ENCODE measurements at regions not wholly inside any gene's neighbourhood (a gene's known extent, or its start where the extent isn't known, plus 50 kb on each side); places are given as distances from the start of the nearest gene placed in this dataset.

DNA sequence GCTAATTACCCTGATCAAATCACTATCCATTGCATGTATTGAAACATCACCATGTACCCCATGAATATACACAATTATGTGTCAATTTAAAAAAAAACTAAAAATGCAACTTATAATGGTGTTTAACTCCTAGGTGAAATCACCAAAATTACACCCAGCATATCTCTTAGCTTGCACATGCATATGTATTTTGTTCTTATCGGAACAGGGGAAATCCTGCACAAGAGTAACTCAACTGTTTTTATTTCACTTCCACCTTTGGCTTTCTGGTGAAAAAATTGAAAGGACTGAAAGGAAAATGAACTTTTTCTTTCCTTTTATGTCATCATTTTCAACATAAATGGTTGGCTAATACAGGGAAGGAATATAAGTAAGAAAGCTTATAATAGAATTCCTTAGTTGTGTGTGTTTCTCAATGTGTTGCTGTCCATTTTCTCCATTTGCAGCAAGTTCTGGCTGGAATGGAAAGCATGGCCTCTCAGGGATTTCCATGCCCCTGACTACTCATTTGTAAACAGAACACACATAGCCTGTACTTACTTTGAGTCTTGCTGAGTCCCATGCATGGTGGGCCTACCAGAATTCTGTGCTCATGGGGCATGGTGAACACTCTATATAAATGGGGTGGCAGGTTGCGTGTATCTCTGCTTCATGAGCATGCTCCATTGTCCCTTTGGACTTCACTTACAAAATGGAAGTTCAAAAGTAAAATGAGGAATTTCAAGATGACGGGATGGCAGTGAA, 462.0 kb downstream of the HS3ST3B1 start:
- no peak for DNase-seq (ENCODE audit: low read depth)

DNA sequence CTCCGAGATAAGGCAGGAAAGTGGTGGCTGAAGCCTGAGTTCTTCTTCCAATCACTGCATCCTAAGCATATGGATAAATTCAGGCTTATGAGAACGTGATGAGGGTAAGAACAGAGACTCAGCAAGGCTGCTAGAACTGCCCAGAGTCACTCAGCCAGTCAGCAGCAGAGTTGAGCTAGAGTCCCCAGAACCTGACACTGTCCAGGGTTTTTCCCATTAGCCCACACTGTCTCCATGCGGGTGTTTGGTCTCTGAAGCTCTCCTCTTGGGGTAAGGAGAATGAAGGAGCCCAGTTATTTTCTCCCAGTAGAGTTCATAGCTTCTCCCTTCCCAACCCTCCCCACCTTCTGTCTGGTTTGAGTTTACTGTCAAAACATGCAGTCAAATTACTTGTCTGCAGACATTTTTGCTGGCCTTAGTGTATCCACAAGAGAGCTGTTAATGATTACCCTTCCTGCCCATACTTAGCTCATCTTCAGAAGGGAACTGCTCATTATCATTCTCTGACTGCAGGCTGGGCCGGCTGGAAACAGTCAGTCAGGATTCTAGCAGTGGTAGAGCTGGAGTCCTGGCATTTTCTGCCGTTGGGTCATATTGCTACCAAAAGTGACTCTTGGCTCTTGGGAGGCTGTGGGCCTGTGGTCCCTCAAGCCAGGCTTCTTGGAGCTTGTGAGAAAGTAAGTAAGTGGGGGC, 460.0 kb downstream of the HS3ST3B1 start:
- DNase-seq (ENCODE audit: low read depth), result no peak

DNA sequence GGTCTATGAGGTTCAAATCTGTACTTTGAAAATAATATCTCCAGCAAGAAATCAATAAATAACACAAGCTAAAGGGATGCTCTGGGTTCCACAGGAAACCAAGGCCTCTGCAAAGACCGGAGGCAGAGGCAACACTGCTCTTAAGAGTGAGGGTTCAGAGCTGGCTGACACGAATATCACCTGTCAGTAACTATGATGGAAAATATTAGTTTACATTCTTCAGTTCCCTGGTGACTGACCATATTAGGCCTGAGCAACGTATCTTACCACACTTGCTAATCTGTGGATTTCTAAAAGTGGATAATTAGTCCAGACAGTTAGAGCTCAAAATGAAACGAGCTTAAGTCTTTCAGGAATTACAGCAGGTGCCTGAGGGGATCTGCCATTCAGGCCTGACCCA, 459.3 kb downstream of the HS3ST3B1 start:
- no peak for DNase-seq (ENCODE audit: low read depth)

DNA sequence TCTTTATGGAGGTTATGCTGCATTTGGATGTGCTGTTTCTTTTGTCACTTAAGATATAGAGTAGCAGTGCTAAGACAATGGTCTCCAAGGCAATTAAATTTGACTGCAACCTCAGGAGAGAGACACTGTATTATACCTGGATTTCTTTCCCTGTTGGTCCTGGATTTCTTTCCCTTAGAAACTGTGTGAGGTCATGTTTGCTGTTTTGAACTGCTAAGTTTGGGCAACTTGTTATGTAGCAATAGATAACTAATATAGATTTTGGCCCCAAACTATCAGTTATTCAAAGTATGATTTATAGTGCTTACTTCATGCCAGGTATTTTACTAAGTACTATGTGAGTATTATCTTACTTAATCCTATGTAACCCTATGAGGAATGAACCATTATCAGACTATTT, 458.4 kb downstream of the HS3ST3B1 start:
- DNase-seq (ENCODE audit: low read depth), result no peak

DNA sequence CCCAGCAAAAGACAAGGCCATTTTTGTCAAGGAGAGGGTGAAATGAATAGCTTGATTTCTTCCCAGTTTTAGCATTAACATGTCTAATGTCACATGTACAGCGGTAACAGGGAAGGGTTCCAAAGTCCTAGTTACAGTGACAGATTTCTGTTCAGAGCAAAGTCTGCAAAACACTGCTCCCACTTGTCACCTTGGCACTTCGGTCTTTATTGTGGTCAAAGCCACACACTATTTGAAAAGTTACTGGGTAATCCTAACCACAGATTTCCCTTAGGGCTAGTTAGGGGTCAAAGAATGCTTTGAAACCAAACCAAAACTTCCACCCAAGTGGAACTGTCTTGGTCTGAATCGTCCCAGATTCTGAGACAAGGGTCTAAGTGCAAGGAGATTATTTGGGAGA, 455.6 kb downstream of the HS3ST3B1 start:
- no peak for DNase-seq (ENCODE audit: low read depth)

DNA sequence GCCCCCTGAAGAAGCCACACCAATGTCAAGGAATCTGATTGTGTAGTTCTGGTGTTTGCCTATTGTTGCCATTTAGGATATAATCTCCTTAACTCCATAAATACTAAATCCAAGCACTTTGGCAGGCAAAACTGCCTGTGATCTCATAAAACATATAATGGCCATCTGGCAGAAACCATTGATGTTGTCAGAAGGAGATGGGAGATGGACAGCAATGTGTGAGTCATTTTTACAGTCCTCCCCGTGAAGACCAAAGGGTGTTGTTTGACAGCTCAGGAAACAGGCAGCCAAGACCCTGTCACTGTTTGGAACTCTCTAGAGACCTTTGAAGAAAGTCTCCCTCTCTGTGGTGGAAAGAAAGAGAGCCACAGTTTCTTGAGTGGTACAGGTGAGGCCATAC, 454.1 kb downstream of the HS3ST3B1 start:
- no peak for DNase-seq (ENCODE audit: low read depth)

DNA sequence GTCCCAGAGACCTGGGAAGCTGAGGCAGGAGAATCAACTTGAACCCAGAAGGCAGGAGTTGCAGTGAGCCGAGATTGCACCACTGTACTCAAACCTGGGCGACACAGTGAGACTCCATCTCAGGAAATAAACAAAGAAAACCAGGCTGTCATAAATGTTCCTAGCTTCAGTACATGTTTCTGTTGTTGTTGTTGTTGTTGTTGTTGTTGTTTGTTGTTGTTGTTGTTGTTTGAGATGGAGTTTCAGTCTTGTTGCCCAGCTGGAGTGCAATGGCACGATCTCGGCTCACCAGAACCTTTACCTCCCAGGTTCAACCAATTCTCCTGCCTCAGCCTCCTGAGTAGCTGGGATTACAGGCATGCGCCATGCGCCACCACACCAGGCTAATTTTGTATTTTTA, 452.5 kb downstream of the HS3ST3B1 start:
- DNase-seq (ENCODE audit: low read depth), result no peak

DNA sequence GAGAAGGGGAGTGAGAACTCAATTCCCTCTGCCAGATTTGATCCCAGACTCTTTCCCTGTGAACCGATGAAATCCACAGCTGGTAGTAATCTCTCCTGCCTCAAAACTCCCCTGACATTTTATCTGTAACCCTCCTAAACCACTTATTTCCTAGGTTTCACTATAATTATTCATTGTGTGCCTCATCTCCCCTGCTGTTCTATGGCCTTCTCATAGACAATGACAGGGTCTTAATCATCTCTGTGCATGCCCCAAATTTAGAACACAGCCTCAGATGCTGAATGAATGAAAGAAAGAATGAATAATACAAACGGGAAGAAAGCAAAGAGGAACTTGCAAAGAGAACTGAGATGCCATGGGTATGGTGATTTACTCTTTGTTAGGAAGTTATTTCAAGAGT, 451.1 kb downstream of the HS3ST3B1 start:
- DNase-seq (ENCODE audit: low read depth), result no peak

DNA sequence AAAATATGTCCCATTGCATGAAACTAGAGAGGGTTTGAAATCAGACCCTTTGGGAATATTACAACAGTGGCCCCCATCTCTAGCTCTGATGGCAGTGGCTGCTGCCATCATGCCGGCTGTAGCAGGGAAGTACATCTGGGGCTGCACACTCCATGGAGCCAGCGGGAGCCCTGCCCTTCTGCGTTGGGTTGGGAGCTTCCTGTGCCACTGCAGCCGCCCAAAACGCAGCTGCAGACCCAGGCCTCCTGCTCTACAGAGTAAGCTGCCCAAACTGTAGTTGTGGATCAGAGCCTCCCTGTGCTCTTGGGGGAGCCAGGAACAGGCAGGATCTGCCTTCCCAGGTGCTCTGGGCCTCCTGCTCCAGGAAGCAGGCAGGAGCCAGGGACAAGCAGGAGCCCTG, 450.0 kb downstream of the HS3ST3B1 start:
- DNase-seq (ENCODE audit: low read depth), result no peak

DNA sequence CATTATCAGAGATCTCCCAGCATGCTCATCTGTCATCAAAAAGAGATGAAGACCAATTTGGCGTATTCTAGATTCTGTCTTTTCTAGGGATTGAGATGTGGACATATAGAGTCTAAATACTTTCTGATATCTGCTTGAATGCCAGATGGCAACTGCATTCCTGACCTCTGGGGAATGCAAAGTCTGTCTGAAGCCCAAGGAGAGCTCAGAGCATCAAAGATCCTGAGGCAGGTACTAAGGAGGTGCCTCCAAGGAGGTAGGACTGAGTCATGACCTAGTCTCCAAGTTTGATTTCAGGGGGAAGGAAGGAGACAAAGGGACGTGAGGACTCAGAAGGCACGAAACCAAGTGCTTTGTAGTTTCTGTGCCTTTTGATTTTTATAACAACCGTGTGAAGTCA, 448.4 kb downstream of the HS3ST3B1 start:
- no peak for DNase-seq (ENCODE audit: low read depth)

DNA sequence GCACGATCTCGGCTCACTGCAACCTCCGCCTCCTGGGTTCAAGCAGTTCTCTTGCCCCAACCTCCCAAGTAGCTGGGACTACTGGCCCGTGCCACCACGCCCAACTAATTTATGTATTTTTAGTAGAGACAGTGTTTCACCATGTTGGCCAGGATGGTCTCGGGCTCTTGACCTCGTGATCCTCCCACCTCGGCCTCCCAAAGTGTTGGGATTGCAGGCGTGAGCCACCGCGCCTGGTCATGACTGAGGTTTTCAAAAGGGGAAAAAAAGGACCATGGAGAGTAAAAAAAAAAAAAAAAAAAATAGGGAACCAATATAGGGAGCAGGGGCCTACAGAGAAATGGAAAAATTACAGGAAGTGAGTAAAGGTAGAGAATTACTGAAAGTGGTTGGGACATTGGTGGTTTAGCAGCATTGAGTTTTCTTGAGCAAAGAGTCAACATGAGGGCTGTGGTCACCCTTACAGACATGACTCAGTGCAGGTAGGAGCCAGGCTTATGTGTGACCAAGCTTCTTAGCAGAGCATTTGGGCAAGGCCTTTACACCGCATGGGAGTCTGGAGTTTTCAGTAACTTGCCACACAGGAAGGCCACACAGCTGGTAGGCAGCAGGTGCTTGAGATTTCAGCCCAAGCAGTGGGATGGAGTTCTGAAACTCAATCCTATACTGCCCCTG, 447.3 kb downstream of the HS3ST3B1 start:
- no peak for DNase-seq (ENCODE audit: low read depth)

DNA sequence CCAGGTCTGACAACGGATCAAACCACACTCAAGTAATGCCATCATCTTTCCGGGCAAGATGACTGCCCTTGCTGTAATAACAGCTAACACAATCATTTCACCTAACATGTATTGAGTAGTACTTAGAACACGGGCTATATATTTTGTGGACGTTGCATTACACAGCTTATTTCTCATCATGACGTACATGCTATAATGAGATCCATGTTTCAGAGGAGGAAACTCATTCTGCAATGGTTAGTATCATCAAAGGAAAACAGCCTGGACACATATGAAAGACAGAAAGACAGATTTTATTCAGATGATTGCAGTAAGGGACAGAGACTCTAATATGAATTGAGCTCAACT, 446.7 kb downstream of the HS3ST3B1 start:
- DNase-seq (ENCODE audit: low read depth), result no peak

DNA sequence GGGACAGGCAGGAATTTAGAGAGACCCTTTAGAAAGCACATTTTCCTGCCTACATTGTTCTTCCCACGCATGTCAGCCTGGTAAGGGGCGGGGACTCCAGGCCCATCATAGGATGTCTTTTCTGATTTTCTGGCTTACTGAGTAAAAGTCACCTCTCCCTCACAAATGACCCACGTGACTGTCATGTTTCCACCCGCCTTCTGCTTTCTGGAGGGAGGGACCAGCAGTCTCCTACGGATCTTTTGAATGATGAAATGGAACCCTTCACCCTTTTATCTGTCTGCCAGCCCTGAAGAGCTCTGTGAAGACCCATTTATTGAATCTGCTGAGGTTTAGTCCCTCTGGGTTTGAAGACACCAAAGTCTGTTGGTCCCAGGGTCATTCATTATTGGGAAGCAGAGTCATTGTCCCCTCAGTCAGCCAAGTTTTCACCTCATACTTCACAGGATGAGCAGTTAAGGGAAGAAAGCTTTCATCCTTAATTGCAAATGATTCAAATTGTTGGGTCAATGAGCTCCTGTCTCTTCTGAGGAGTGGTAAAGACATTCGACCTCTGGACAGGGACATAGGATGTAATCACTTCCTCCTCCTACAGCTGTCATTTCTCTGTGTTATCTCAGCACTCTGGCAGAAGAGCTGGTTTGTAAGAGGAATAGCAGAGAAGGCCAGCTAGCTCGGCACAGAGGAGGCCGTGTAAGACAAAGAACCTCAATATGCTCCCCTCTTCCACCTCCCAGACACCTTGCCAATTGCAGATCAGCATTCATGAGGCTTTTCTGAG, 446.1 kb downstream of the HS3ST3B1 start:
- DNase-seq (ENCODE audit: low read depth), result no peak

DNA sequence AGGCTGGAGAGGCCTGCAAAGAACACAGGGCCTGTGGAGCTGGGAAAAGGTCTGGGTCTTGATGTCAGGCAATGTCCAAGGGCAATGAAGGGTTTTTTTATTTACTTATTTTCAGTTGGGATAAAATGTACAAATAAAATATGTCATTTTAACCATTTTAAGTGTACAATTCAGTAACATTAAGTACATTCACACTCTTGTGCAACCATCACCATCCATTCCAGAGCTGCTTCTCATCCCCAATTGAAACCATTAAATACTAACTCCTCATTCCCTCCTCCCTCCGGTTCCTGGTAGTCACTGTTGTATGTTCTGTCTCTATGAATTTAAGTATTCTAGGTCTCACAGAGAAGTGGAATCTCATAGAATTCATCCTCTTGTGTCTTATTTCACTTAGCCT, 444.7 kb downstream of the HS3ST3B1 start:
- DNase-seq (ENCODE audit: low read depth), result no peak

DNA sequence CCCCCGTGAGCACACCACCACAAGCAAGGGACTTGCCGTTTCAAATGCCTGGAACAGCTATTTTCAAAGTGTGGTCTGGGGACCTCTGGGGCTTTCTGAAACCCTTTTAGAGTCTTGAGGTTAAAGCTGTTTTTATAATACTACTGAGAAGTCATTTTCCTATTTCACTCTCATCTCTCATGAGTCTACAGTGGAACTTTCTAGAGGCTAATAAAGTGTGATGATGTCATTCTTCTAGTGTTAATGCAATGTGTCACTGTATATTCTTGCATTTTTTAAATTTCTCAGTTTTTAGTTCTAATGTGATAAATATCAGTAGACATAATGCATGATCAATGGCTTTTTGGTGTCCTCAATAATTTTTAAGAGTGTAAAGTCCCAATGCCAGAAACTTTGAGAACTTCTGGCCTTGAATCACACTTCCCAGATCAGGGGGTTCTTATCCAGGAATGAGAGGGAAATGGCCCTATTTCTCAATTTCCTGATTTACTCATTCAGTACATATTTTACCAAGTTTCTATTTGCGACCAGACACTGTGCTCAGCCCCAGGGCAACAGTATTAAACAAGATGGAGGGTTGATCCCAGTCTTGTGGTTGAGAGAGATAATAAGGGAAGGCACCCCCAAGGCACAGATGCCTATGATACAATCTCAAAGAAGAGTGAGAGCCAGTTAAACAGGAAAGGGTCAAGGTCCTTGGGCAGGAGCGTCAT, 444.0 kb downstream of the HS3ST3B1 start:
- DNase-seq (ENCODE audit: low read depth), result no peak

DNA sequence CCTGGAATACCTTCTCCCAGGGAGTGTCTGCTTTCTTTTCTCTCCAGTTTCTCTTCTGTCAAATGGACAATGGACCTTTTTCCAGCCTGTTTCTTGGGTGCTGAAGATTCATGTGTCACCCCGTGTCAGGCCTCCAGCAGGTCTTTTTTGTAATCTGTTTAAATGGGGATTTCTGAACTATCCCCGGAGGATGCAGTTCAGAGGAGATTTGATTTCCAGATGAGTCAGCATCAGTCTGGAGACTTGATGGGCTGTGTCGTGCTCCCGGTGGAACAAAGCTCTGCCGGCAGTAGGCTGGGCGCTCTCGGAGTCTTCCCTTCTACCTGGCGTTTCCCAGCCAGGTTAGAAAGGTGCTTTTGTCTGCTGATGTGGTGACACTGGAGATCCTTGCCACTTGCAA, 440.6 kb downstream of the HS3ST3B1 start:
- no peak for DNase-seq (ENCODE audit: low read depth)

DNA sequence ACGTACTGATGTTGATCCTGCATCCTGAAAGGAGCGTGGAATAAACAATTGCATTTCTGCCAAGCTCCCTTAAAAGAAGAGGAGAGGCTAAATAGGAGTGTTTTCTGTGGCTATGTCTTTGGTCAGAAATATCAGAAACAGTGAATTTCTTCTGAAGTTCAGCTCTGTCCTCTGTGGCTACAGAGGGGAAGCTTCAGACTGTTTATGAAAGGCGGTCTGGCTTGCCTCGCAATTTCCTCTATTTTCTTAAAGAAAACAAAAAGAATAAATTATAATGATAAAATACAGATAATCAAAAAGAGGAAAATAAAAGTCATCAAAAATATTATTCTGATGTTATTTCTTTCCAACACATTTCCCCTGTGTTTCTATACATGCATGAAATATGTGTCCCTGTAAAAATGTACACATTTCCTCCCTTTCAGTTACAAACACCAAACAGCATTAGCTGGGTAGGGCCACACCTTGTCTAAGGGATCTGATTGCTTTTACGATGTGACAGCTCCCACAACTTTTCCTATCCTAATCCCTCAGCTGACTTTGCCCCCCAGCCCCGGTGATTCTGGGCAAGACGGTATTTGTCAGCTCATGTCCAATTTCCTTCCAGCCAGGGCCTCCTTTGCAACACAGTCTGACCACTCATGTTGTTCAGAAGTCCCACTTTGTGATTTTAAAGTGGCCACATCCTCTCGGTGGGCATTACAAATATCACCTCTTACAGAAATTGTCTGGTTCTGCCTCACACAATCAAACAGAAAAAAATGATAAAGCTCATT, 439.0 kb downstream of the HS3ST3B1 start:
- DNase-seq (ENCODE audit: low read depth), result no peak

DNA sequence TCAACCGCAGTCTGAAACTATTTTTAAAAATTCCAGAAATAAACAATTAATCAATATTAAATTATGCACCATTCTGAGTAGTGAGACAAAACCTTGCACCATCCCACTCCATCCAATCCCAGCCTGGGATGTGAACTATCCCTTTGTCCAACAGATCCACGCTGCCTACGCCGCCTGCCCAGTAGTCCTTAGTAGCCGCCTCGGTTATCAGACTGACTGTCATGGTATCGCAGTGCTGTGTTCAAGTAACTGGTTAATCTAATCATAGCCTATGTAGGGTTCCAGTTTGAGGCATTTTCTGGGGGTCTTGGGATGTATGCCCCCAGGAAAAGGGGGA, 437.7 kb downstream of the HS3ST3B1 start:
- DNase-seq (ENCODE audit: low read depth), result no peak

DNA sequence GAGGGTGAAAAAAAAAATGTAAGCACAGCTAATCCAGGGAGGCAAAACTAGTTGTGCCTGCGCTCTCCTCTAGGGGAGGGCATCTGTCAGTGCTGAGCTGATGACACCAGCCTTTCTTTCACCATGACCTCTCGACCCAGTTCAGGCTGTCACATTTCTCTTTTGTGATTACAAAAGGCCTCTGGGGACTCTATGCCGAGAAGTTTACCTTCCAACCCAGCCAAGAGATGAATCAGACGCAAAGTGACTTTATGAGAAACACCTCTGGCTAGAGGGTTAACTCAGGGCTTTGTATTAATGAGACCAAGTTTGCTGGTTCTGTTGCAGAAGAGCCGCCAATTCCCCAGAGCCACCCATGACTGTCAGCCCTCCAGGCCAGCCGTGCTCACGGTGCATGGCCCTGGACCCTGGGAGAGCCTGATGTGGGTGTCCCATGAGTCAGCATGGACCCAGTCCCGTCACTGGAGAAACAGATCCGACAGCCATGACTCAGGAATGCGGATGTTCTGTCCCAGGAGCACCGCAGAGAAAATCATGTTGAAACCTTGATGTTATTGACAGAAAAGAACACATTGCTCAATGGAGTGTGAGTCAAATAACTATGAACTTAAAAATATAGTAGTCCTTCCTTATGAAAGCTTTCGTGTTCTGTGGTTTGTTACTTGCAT, 437.2 kb downstream of the HS3ST3B1 start:
- no peak for DNase-seq (ENCODE audit: low read depth)

DNA sequence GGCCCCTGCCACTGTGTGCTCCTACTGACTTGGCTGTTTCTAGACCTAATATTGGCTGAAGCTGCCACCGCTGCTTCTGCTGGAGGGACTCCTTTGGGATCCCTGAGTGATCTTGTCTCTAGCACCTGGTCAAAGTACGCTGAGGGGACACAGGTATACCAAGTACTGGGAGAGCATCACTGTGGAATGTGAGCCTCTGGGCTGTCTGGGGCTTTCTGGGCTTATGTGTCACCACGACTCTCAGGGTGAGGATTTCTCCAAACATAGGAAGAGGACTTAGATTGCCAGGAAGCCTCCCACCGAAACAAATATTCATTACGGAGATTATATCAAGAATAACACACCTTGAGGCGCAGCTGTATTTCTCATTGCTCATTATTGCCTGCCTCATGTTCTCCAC, 435.8 kb downstream of the HS3ST3B1 start:
- DNase-seq (ENCODE audit: low read depth), result no peak

DNA sequence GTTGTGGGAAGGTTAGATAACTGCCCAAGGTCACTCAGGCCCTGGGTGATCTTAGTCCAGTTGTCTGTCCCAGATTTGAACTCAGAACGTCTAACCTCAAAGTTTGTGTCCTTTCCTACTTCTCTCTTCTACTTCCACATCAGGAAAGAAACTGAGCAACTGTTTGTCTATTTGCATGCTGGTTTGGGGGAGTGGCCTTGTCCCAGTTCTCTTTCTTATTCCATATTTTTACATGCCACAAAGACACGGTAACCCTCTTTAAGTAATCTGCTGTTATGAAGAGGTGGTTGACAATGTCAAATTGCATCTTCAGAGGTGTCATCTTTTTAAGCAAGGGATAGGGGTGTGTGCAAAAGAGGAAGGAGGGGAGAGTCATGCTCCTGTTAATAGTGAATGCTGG, 432.5 kb downstream of the HS3ST3B1 start:
- DNase-seq (ENCODE audit: low read depth), result no peak
